HepG2 (cell line): ENCODE measurements at regions not wholly inside any gene's neighbourhood (a gene's known extent, or its start where the extent isn't known, plus 50 kb on each side); places are given as distances from the start of the nearest gene placed in this dataset.
A peak's percentile ranks its signal among the peaks of the same experiment; 100 is the strongest.

ENCODE experiments used
- BRF2 ChIP-seq: sonication (generic); formaldehyde crosslinking; IDR thresholded peaks from 2 replicates; pipeline ENCODE4 v1.8.1; 2022; ENCODE audit warnings: mild to moderate bottlenecking, missing genetic modification reagents
- E2F1 ChIP-seq: sonication (generic); formaldehyde crosslinking; IDR thresholded peaks from 2 replicates; pipeline ENCODE4 v1.5.0; 2020; ENCODE audit warnings: missing genetic modification reagents
- KDM3A ChIP-seq: IDR thresholded peaks from 2 replicates; pipeline ENCODE4 v1.6.1; 2018; ENCODE audit warnings: low read depth, missing compliant biosample characterization
- KMT2A ChIP-seq: sonication (generic); formaldehyde crosslinking; IDR thresholded peaks from 2 replicates; pipeline ENCODE4 v1.4.0; 2020; ENCODE audit warnings: missing genetic modification reagents
- MBNL3 ChIP-seq: fragments of 250-450 bp; sonication (Bioruptor Pico); conservative IDR thresholded peaks from 2 replicates; pipeline ENCODE4 v1.8.0; 2022; ENCODE audit warnings: mild to moderate bottlenecking, inconsistent platforms
- NFAT5 ChIP-seq: sonication (generic); formaldehyde crosslinking; IDR thresholded peaks from 2 replicates; pipeline ENCODE4 v1.4.0; 2020; ENCODE audit warnings: missing genetic modification reagents
- SMAD1 ChIP-seq: sonication (generic); formaldehyde crosslinking; IDR thresholded peaks from 2 replicates; pipeline ENCODE4 v1.4.0; 2020; ENCODE audit warnings: missing genetic modification reagents, low read depth, mild to moderate bottlenecking, borderline replicate concordance
- SOX5 ChIP-seq: IDR thresholded peaks from 2 replicates; pipeline ENCODE4 v1.6.1; 2016; ENCODE audit warnings: borderline replicate concordance
- ZFP62 ChIP-seq: sonication (generic); formaldehyde crosslinking; IDR thresholded peaks from 2 replicates; pipeline ENCODE4 v1.4.0; 2020; ENCODE audit warnings: missing genetic modification reagents
- ZNF224 ChIP-seq: sonication (generic); formaldehyde crosslinking; IDR thresholded peaks from 2 replicates; pipeline ENCODE4 v1.5.0; 2020; ENCODE audit warnings: mild to moderate bottlenecking, missing genetic modification reagents
- ZNF337 ChIP-seq: sonication (generic); formaldehyde crosslinking; IDR thresholded peaks from 2 replicates; pipeline ENCODE4 v1.5.1; 2020; ENCODE audit warnings: missing genetic modification reagents, low read depth, mild to moderate bottlenecking, borderline replicate concordance
- ZNF33A ChIP-seq: sonication (generic); formaldehyde crosslinking; IDR thresholded peaks from 2 replicates; pipeline ENCODE4 v1.5.1; 2020; ENCODE audit warnings: missing genetic modification reagents, mild to moderate bottlenecking, moderate library complexity, borderline replicate concordance
- ZNF446 ChIP-seq: sonication (generic); formaldehyde crosslinking; IDR thresholded peaks from 2 replicates; pipeline ENCODE4 v1.5.0; 2020; ENCODE audit warnings: mild to moderate bottlenecking, missing genetic modification reagents
- ZNF770 ChIP-seq: sonication (generic); formaldehyde crosslinking; IDR thresholded peaks from 2 replicates; pipeline ENCODE4 v1.5.0; 2020; ENCODE audit warnings: mild to moderate bottlenecking, missing genetic modification reagents
- TF ChIP-seq, protein P1 (sequence below): IDR thresholded peaks from 2 replicates; pipeline ENCODE4 v1.6.1; 2016; ENCODE audit warnings: mild to moderate bottlenecking
- TF ChIP-seq, protein P2 (sequence below): IDR thresholded peaks from 2 replicates; pipeline ENCODE4 v1.6.1; 2018; ENCODE audit warnings: missing genetic modification reagents, mild to moderate bottlenecking, missing compliant biosample characterization

DNA sequence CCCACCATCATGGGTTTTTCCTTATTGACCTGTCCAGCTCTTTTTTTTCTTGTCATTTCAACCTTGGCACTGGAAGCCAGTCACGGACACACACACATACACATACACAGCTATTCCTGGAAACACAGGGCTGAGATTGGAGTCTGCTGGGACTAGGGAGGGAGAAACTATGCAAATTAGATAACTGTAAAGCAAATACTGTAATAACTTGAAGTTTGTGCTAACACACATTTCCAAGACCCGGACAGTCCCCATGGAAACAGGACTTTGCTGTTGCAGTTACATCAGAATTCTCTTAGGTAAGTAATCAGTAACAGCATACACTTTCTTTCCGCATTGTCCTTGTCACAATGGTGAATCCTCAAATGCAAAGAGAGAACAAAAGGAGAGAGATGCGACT, 304.4 kb downstream of the KBTBD8 start (continued):
- TF ChIP-seq, protein P1, sequence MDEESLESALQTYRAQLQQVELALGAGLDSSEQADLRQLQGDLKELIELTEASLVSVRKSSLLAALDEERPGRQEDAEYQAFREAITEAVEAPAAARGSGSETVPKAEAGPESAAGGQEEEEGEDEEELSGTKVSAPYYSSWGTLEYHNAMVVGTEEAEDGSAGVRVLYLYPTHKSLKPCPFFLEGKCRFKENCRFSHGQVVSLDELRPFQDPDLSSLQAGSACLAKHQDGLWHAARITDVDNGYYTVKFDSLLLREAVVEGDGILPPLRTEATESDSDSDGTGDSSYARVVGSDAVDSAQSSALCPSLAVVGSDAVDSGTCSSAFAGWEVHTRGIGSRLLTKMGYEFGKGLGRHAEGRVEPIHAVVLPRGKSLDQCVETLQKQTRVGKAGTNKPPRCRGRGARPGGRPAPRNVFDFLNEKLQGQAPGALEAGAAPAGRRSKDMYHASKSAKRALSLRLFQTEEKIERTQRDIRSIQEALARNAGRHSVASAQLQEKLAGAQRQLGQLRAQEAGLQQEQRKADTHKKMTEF (CRISPR knock-in tag) = peak; percentile 37; the same call in 1 of the 2 replicates
- TF ChIP-seq E2F1 (CRISPR knock-in tag) (no peak), ZNF446 (no peak), ZFP62 (no peak), ZNF337 (CRISPR knock-in tag) (no peak), KMT2A (CRISPR knock-in tag) (no peak), ZNF770 (CRISPR knock-in tag) (no peak), KDM3A (CRISPR knock-in tag) (no peak), ZNF33A (no peak), SOX5 (CRISPR knock-in tag) (peak; percentile 79), ZNF224 (CRISPR knock-in tag) (no peak), MBNL3 (CRISPR knock-in tag) (no peak), BRF2 (CRISPR knock-in tag) (no peak), NFAT5 (CRISPR knock-in tag) (no peak), SMAD1 (CRISPR knock-in tag) (no peak)
- TF ChIP-seq, protein P2, sequence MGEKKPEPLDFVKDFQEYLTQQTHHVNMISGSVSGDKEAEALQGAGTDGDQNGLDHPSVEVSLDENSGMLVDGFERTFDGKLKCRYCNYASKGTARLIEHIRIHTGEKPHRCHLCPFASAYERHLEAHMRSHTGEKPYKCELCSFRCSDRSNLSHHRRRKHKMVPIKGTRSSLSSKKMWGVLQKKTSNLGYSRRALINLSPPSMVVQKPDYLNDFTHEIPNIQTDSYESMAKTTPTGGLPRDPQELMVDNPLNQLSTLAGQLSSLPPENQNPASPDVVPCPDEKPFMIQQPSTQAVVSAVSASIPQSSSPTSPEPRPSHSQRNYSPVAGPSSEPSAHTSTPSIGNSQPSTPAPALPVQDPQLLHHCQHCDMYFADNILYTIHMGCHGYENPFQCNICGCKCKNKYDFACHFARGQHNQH = peak; percentile 18; the same call in 1 of the 2 replicates
